Left lung (tissue), 4 donors: ENCODE measurements at regions not wholly inside any gene's neighbourhood (a gene's known extent, or its start where the extent isn't known, plus 50 kb on each side); places are given as distances from the start of the nearest gene placed in this dataset.

Source experiments
- ATAC-seq: fragments of 200-7000 bp; cut with Tn5 transposase; one replicate; pipeline ENCODE4 v1.9.1; 2020; ENCODE audit warnings: moderate library complexity
- DNase-seq, 4 donors: peaks; one replicate each; pipeline ENCODE4 v3.0.0-alpha.2; 2013 to 2020
- H3K27ac ChIP-seq, 2 donors: fragments of 200-600 bp; sonication (generic) in 1 of 2; one replicate each; pipeline versions ENCODE4 v1.5.0 to v1.8.0; 2020 to 2021
- H3K27me3 ChIP-seq, 2 donors: fragments of 200-600 bp; sonication (generic) in 1 of 2; one replicate each; pipeline versions ENCODE4 v1.5.0 to v1.8.0; 2020 to 2021
- H3K36me3 ChIP-seq, 2 donors: fragments of 200-600 bp; sonication (generic) in 1 of 2; one replicate each; pipeline versions ENCODE4 v1.5.0 to v1.8.0; 2020 to 2021
- H3K4me1 ChIP-seq, 2 donors: fragments of 200-600 bp; one replicate each; pipeline ENCODE4 v1.8.0; 2021
- H3K4me3 ChIP-seq, 2 donors: fragments of 200-600 bp; sonication (generic) in 1 of 2; one replicate each; pipeline versions ENCODE4 v1.5.0 to v1.8.0; 2020 to 2021; ENCODE audit warnings: mild to moderate bottlenecking in 1 of 2
- H3K9me3 ChIP-seq, 2 donors: fragments of 200-600 bp; sonication (generic) in 1 of 2; one replicate each; pipeline versions ENCODE4 v1.5.0 to v1.8.0; 2020 to 2021
- CTCF ChIP-seq, 2 donors: fragments of 200-600 bp; sonication (generic) in 1 of 2; IDR thresholded peaks; one replicate each; pipeline versions ENCODE4 v1.5.0 to v1.8.0; 2021; ENCODE audit warnings: antibody characterized with exemption in 2 of 2
- intact Hi-C, 2 donors: fragments of 100-400 bp; cut with DNase I; formaldehyde crosslinking; loops; one replicate each; pipeline versions ENCODE4 v1.11.2 to v1.14.2; 2022
- donor health status: DM: no; HTN: yes; CAD: no.
- donor health status: DM: no; HTN: no; CAD: no.

DNA sequence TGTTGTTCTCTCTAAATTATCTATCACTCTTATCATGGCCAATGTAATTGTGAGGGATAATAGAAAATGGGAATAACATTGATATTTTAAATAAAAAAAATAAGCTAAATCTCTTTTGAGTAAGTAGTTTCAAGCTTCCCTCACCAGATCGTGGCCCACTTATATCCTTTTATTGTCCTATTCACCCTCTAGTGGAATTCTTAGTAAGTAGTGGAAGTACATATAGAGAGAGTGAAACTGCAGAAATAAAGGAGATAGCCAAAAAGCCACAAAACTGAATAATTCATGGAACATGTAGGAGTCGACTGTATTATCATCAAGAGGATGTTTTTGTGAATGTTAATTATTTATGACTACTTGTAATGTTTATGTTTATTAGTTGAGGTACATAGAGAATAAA, 66.1 kb upstream of the DTNA start:
- intact Hi-C loops: no loop called here
- no peak for ATAC-seq
- H3K27ac ChIP-seq: no peak overlapping the region
- H3K4me1 ChIP-seq: peaks cover 0 to under 1% of the 10 kb centered on the region in 2 donors
- no peaks in the 10 kb centered on the region for H3K36me3 ChIP-seq
- H3K4me3 ChIP-seq: no peak overlapping the region
- TF ChIP-seq CTCF (IDR thresholded peaks at IDR 0.05): no peak
- DNase-seq: peak in 2 of 4 donors; percentile 15 to 39
- no peaks in the 10 kb centered on the region for H3K9me3 ChIP-seq
- H3K27me3 ChIP-seq: no peaks in the 10 kb centered on the region

GRCh38 chr18:34647251-34647650, 62.8 kb upstream of the DTNA start:
- Histone ChIP-seq H3K36me3 (no peaks in the 10 kb centered on the region), H3K4me1 (peaks cover 0 to 4% of the 10 kb centered on the region in 2 donors), H3K4me3 (no peak overlapping the region), H3K27ac (no peak overlapping the region), H3K9me3 (no peaks in the 10 kb centered on the region), H3K27me3 (no peaks in the 10 kb centered on the region)
- ATAC-seq (no peak), DNase-seq (no peak)
- intact Hi-C loops: no loop called here
- TF ChIP-seq CTCF (IDR thresholded peaks at IDR 0.05): no peak

GRCh38 chr18:34648269-34648985, 61.7 kb upstream of the DTNA start:
- ATAC-seq (no peak), DNase-seq (no peak)
- Histone ChIP-seq H3K27me3 (no peaks in the 10 kb centered on the region), H3K27ac (no peak overlapping the region), H3K36me3 (no peaks in the 10 kb centered on the region), H3K4me1 (peaks cover 0 to 4% of the 10 kb centered on the region in 2 donors), H3K9me3 (no peaks in the 10 kb centered on the region), H3K4me3 (no peak overlapping the region)
- intact Hi-C loops: no loop called here
- TF ChIP-seq CTCF (IDR thresholded peaks at IDR 0.05): no peak

DNA sequence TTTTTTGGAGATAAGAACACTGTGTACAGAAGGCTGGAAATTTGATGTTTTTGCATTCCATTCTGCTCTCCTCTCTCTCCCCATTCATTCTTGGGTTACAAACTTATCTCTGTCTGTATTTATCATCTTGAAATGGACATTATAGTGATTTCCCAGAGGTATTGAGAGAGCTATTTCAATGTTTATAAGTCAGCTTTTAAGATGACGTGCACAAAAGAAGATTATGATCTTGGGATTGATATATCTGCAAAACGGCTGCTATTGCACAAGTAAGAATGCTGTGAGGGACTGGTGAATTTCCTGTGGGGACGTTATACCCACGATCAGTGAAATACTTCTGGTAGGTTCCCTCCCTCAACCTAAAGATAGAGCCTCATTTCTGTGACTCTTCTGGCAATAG, 61.0 kb upstream of the DTNA start:
- intact Hi-C loops: no loop called here
- H3K36me3 ChIP-seq: no peaks in the 10 kb centered on the region
- ATAC-seq (no peak), DNase-seq (no peak)
- no peaks in the 10 kb centered on the region for H3K9me3 ChIP-seq
- TF ChIP-seq CTCF (IDR thresholded peaks at IDR 0.05): no peak
- no peak overlapping the region for H3K27ac ChIP-seq
- no peaks in the 10 kb centered on the region for H3K27me3 ChIP-seq
- no peak overlapping the region for H3K4me3 ChIP-seq
- peaks cover 0 to 4% of the 10 kb centered on the region in 2 donors for H3K4me1 ChIP-seq

DNA sequence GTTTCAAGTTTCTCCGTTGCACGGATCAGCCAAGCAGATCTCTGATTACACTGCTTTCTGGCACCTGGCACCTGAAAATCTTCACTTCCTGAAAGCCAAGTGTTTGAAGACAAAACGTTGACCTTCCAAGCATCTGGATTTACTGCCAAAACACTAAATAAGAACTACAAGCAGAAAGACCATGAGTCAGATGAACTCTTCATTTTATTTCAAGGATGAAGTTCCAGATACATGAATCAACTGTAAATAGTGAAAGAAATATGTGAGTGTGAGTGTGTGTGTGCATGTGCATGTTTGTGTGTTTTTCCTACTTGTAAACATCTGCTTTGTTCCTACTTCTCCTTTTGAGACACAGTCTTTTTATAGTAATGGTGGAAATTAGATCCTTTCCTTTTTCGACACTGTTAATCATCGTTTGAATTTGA, 60.0 kb upstream of the DTNA start:
- H3K9me3 ChIP-seq: no peaks in the 10 kb centered on the region
- intact Hi-C loops: no loop called here
- H3K4me1 ChIP-seq: peaks cover 0 to 4% of the 10 kb centered on the region in 2 donors
- no peaks in the 10 kb centered on the region for H3K27me3 ChIP-seq
- ATAC-seq (peak; percentile 33), DNase-seq (no peak)
- no peaks in the 10 kb centered on the region for H3K36me3 ChIP-seq
- TF ChIP-seq CTCF (IDR thresholded peaks at IDR 0.05): no peak
- peak overlapping the region in 1 of 2 donors; percentile 20 for H3K27ac ChIP-seq
- H3K4me3 ChIP-seq: no peak overlapping the region
